Uterus (tissue), 3 donors: ENCODE measurements at regions not wholly inside any gene's neighbourhood (a gene's known extent, or its start where the extent isn't known, plus 50 kb on each side); places are given as distances from the start of the nearest gene placed in this dataset.
"Not testable (repeated sequence)": the region's sequence is repeated elsewhere in the genome, so short reads cannot be mapped to it uniquely, and the experiment has no call there.

Experiments used
- DNase-seq, 2 donors: peaks; one replicate each; pipeline ENCODE4 v3.0.0-alpha.2; 2019 to 2020
- H3K27ac ChIP-seq, 2 donors: fragments of 200-600 bp; sonication (generic); 1 replicate in 1 of 2; 2 replicates in 1 of 2; pipeline ENCODE4 v1.5.1; 2016 to 2018
- H3K27me3 ChIP-seq, 2 donors: fragments of 200-600 bp; sonication (generic); one replicate each; pipeline ENCODE4 v1.5.1; 2018 to 2019; ENCODE audit warnings: control low read depth in 1 of 2
- H3K36me3 ChIP-seq, 2 donors: fragments of 200-600 bp; sonication (generic); one replicate each; pipeline ENCODE4 v1.5.1; 2019; ENCODE audit warnings: control low read depth in 1 of 2
- H3K4me1 ChIP-seq, 2 donors: fragments of 200-600 bp; sonication (generic); one replicate each; pipeline ENCODE4 v1.5.1; 2018 to 2019; ENCODE audit warnings: control low read depth in 1 of 2
- H3K4me3 ChIP-seq, 2 donors: fragments of 200-600 bp; sonication (generic); 1 replicate in 1 of 2; 2 replicates in 1 of 2; pipeline ENCODE4 v1.5.1; 2018 to 2019; ENCODE audit warnings: mild to moderate bottlenecking in 1 of 2
- H3K9me3 ChIP-seq, 2 donors: fragments of 200-600 bp; sonication (generic); one replicate each; pipeline ENCODE4 v1.5.1; 2019; ENCODE audit warnings: control low read depth in 1 of 2
- POLR2A ChIP-seq, 2 donors: fragments of 450-650 bp; IDR thresholded peaks; one replicate each; pipeline ENCODE4 v1.6.1; 2016; ENCODE audit warnings: antibody characterized with exemption in 2 of 2, mild to moderate bottlenecking in 1 of 2, moderate library complexity in 1 of 2
- intact Hi-C: fragments of 100-400 bp; cut with DNase I; formaldehyde crosslinking; loops from one replicate; pipeline ENCODE4 v1.15.1; 2023; ENCODE audit warnings: low total_unique reads
- TF ChIP-seq, protein P1 (sequence below), 4 experiments: fragments of 200-600 bp in 2 of 4; fragments of 450-650 bp in 2 of 4; sonication (generic) in 2 of 4; IDR thresholded peaks; one replicate each; pipeline ENCODE4 v1.5.1; 2016 to 2019; ENCODE audit warnings: antibody characterized with exemption in 4 of 4, mild to moderate bottlenecking in 2 of 4, moderate library complexity in 1 of 4
- donor health status: DM: yes; HTN: yes; CAD: no.

GRCh38 chr9:19885608-19886007 is 96.8 kb upstream of the SLC24A2 start:
- H3K36me3 ChIP-seq: no peaks in the 10 kb centered on the region
- no peak for TF ChIP-seq POLR2A (IDR thresholded peaks at IDR 0.05)
- TF ChIP-seq, protein P1, sequence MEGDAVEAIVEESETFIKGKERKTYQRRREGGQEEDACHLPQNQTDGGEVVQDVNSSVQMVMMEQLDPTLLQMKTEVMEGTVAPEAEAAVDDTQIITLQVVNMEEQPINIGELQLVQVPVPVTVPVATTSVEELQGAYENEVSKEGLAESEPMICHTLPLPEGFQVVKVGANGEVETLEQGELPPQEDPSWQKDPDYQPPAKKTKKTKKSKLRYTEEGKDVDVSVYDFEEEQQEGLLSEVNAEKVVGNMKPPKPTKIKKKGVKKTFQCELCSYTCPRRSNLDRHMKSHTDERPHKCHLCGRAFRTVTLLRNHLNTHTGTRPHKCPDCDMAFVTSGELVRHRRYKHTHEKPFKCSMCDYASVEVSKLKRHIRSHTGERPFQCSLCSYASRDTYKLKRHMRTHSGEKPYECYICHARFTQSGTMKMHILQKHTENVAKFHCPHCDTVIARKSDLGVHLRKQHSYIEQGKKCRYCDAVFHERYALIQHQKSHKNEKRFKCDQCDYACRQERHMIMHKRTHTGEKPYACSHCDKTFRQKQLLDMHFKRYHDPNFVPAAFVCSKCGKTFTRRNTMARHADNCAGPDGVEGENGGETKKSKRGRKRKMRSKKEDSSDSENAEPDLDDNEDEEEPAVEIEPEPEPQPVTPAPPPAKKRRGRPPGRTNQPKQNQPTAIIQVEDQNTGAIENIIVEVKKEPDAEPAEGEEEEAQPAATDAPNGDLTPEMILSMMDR (IDR thresholded peaks at IDR 0.05): no peak
- no peaks in the 10 kb centered on the region for H3K27me3 ChIP-seq
- H3K27ac ChIP-seq: no peak overlapping the region
- intact Hi-C loops: no loop called here
- no peak overlapping the region for H3K4me3 ChIP-seq
- H3K9me3 ChIP-seq: no peaks in the 10 kb centered on the region
- DNase-seq: no peak
- H3K4me1 ChIP-seq: no peaks in the 10 kb centered on the region

- Histone ChIP-seq H3K36me3 (no peaks in the 10 kb centered on the region), H3K4me1 (no peaks in the 10 kb centered on the region), H3K9me3 (no peaks in the 10 kb centered on the region), H3K4me3 (no peak overlapping the region), H3K27ac (no peak overlapping the region), H3K27me3 (no peaks in the 10 kb centered on the region)
- no peak for TF ChIP-seq POLR2A (IDR thresholded peaks at IDR 0.05)
- TF ChIP-seq, protein P1 (IDR thresholded peaks at IDR 0.05): no peak
- DNase-seq: no peak
- intact Hi-C loops: no loop called here
Measured at GRCh38 chr9:19879062-19879461, 90.2 kb upstream of the SLC24A2 start.

- intact Hi-C loops: no loop called here
- TF ChIP-seq, protein P1 (IDR thresholded peaks at IDR 0.05): no peak
- TF ChIP-seq POLR2A (IDR thresholded peaks at IDR 0.05): no peak
- H3K36me3 ChIP-seq: no peaks in the 10 kb centered on the region
- no peak overlapping the region for H3K4me3 ChIP-seq
- H3K9me3 ChIP-seq: no peaks in the 10 kb centered on the region
- H3K27me3 ChIP-seq: no peaks in the 10 kb centered on the region
- no peaks in the 10 kb centered on the region for H3K4me1 ChIP-seq
- no peak overlapping the region for H3K27ac ChIP-seq
- no peak for DNase-seq
Measured at GRCh38 chr9:19876569-19877316, 87.9 kb upstream of the SLC24A2 start.

DNA sequence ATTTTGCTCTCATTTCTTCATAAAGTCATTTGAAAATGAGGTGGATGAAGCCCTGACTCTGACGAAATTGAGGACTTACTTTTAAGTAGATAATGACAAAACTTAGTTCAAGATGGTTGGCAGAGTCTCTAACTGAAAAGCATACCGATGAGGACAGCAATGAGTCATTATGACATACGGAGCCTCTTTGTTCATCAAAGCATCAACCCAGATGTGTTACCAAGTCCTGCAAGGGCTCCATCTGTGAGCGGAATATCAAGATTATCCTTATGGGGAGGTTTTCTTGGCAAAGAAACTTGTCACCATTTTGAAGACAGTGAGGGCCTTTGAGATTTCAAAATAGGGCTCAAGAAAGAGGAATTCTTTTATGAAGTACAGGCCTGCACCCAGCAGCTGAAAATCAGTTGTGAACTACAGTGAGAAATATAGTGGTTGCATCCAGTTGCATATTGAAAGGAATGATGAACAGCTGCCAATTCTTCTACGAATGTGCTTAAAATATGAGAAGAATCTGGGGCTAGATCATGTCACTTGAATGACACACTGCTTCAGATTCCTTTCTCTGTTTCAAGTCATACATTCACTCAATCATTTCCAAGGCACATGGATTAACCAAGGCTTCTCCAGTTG is 86.6 kb upstream of the SLC24A2 start:
- DNase-seq: no peak

GRCh38 chr9:19873188-19873587 is 84.4 kb upstream of the SLC24A2 start:
- H3K36me3 ChIP-seq, H3K27ac ChIP-seq, H3K4me3 ChIP-seq, intact Hi-C loops, H3K4me1 ChIP-seq, H3K9me3 ChIP-seq, H3K27me3 ChIP-seq, DNase-seq: not testable (repeated sequence)

More for the DNA sequence above, 86.6 kb upstream of the SLC24A2 start:
- H3K9me3 ChIP-seq: no peaks in the 10 kb centered on the region
- no peak overlapping the region for H3K27ac ChIP-seq
- H3K27me3 ChIP-seq: no peaks in the 10 kb centered on the region
- H3K4me3 ChIP-seq: no peak overlapping the region
- no peaks in the 10 kb centered on the region for H3K36me3 ChIP-seq
- no peaks in the 10 kb centered on the region for H3K4me1 ChIP-seq
- TF ChIP-seq, protein P1 (IDR thresholded peaks at IDR 0.05): no peak
- no peak for TF ChIP-seq POLR2A (IDR thresholded peaks at IDR 0.05)
- intact Hi-C loops: no loop called here
